Stimulated activated CD4-positive, alpha-beta T cell treated with anti-CD3 and anti-CD28 coated beads, Interleukin-15, amount 100 ng/mL, for 24 hours (primary cell): ENCODE measurements at regions not wholly inside any gene's neighbourhood (a gene's known extent, or its start where the extent isn't known, plus 50 kb on each side); places are given as distances from the start of the nearest gene placed in this dataset.
"Not testable (repeated sequence)": the region's sequence is repeated elsewhere in the genome, so short reads cannot be mapped to it uniquely, and the experiment has no call there.

Source experiments
- DNase-seq: peaks from one replicate; pipeline ENCODE4 v3.0.0-alpha.2; 2020

DNA sequence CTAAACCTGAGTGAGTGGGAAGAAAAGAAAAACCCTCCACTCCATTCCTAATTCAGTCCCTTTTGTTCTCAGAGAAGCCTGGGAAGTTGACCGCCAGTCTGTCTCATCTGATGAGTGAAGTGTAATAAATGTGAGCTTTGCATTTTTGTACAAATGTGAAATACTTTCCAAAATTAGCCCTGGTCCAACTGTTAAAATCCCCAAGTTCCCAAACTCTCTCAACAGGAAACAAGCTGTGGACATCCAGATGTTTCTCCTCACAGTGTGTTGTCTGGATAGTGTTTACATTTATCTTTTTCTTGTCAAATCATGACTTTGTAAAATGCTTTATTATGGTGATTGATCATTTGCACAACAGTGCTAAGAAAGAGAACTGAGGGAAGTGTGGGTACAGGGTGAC is 145.1 kb downstream of the TM2D1 start:
- no peak for DNase-seq

DNA sequence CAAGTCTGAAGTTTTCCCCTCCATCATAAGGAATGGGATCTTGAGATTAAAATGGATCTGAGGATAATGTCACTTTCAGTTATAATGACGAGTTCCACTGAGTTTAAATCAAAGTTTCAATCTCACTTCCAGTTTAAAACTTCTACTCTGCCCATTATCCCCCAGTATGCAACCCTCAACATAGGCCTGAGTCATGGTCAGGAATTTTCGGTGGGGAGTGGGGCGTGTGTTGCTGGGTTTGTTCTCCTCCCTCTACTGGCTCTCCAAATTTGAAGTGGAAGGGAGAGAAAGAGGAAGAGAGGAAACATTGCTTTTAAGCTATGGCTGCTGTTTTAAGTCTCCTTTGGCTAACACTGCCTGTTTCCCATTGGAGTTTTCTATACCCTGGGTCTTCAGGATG is 152.9 kb downstream of the TM2D1 start:
- DNase-seq = no peak

DNA sequence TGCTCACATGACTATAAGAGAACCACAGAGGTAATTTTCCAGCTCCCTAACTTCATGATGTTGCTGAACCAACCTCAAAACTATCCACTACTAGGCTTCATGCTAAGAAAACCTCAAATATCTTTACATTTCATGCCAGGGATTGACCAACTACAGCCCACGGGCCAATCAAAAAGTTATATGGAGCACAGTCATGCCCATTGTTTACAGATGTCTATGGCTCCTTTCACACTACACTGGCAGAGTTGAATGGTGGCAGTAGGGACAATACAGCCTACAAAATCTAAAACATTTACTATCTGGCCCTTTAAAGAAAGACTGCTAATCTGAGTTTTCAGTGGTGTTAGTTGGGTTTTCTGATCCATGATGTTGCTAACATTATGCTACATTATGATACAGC is 154.8 kb downstream of the TM2D1 start:
- no peak for DNase-seq

DNA sequence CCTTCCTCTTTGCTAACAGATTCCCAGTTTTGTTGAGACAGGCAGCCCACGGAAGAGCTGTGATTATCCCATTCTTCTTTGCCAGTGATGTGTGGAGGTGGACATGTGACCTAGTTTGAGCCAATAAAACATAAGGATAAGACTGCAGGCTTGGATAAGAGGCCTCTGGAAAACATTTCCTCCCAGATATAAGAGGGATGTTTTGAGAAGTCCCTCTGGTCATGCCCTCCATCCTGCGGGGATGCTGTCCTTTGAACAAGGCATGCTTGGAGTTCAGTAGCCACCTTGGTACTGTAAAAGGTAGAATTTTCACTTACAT is 155.7 kb downstream of the TM2D1 start:
- no peak for DNase-seq

DNA sequence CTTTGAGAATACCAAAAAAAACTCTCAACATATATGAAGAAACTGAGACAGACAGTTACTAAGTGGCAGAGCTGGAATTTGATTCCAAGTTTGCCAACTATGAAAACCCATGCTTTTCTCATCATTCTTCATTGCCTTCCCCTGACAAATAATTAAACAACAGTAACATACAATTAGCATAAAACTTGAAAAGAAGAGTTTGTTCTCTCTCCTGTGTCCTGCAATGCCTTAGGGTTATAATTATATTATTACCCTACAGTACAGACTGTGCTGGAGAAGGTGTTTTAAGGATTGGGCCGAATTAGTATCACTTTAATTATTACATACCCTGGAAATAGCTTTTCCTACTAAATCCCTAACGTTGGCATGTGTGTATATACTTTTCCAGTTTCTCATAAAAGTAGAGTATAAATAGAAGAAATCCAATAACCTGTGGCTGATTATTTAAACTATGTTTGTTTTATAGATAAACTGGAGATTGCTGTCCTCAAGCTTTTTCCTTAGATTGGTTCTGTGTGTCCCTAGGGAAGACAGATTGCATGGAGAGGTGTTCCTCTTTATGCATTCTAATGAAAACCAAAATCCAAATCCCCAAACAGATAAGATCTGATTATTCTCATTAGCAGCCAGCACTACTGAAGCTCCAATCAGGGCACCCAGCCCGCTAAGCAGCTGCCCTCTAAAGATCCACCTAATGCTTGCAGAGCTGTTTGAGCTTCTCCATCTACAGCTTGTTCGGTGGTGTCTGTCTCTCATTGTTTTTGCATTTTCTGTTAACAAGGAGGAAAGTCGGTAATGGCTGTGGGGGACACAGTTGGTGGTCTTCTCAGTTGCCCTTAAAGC is 156.3 kb downstream of the TM2D1 start:
- DNase-seq = no peak

DNA sequence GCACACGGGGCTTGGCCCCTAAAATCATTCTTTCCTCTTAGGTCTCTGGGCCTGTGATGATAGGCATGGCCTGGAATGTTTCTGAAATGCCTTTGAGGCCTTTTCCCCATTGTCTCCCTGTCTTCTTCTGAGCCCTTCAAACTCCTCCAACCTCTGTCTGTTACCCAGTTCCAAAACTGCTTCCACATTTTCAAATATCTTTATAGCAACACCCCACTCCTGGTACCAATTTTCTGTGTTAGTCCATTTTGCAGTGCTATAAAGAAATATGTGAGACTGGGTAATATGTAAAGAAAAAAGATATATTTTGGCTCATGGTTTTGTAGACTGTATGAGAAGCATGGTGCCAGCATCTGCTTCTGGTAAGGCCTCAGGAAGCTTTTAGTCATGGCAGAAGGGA is 158.8 kb downstream of the TM2D1 start:
- DNase-seq = no peak

DNA sequence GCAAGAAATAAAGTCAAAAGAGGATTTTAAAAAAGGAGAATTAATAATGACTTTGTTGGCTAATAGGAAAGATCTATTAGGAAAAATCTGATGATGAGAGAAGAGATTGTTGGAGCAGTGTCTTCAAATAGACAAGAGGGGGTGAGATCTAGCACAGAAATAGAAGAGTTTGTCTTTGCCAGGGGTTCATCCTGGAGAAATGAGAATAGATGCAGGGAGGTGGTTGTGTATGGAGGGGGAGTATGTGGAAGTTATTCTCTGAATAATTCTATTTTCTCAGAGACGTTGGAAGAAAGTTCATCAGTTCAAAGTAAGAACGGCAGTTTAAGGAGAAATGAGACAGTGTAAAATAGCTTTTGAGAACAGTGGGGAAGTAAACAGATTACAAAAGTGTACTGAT is 161.3 kb downstream of the TM2D1 start:
- no peak for DNase-seq

DNA sequence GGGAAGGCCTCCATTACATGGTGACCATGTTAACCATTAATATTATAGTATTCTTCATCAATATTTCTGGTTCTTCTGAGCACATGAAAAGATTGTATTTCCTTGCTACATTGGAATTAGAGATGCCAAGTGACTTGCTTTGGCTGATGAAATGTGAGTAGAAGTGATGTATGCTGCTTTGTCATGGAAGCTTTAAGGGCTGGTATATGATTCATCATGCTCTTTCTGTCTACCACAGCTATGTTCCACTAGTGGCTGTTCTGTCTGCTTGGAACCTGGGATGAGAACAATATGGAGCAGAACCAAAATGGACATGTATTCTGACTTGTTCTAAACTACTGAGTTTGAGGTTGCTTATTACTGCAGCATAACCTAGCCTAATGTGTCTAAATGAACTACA is 163.3 kb downstream of the TM2D1 start:
- no peak for DNase-seq

DNA sequence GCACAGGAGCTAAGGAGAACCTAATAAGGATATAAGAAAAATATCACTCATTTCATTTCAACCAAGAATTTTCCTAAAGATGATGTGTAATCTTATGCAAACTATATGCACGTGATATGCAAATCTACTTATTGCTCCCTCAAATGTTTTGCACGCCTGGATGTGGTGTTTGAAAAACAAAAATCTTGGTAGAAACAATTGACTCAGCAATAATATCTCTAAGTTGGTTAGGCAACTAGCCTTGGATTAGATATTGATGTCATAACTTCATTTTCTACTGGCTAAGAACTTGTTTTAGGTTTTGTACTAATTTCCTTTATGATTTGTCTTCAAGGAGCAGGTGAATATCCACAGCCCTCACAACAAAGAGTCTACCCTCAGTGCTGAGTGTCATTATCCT is 164.6 kb downstream of the TM2D1 start:
- DNase-seq = no peak

DNA sequence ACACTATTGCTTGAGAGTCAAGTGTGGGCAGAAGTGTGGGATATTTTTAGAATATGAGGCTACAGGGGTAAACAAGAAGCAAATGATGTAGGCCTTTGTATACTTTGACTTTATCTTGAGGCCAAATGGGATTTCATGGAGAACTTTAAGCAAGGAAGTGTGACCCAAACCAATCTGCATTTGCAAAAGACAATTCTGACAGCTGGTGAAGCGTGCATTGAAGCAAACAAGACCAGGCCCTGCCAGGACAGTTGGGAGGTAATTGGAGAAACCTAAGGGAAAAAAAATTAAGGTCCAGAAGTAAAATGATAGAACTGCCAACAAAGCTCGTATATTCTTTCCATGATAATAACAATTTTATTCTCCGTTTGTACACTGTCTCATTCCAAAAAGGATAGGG is 168.3 kb downstream of the TM2D1 start:
- no peak for DNase-seq

DNA sequence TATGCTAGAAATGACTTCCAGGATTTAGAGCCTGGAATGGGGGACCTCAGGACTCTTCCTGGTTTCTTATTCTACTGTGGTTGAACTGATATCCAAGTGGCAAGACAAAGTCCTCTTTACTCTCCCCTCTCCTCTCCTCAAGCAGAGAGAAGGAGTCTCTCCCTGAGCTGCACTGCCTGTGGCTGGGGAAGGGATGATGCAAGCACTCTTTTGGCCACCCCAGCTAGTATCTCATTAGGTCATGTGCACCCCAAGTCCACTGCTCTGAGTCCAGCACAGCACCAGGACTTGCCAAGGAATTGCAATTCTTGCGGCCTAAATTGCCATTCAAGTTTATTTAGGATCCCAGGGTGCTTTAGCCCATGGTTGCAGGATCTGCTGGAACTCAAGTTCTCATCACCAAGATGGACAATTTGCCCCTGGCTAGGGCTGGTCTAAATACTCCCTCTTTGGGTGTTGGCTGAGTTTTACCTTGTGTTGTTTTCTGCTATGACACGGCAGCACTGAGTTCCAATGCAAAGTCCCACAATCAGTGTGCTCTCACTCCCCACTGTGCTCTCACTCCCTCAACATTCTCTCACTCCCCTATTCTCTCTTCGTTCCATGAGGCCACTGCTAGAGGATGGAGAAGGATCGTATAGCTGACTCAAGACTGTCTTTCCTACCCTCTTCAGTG is 172.2 kb downstream of the TM2D1 start:
- no peak for DNase-seq

DNA sequence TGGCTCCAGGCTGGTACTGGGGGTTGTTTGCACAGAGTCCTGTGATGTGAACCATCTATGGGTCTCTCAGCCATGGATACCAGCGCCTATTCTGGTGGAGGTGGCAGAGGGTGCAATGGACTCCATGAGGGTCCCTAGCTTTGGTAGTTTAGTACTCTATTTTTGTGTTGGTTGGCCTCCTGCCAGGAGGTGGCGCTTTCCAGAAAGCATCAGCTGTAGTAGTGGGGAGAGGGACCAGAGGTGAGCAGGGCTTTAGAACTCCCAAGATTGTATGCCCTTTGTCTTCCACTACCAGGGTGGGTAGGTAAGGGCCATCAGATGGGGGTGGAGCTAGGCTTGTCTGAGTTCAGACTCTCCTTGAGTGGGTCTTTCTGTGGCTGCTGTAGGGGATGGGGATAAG is 177.6 kb downstream of the TM2D1 start:
- peak; percentile 35 for DNase-seq

DNA sequence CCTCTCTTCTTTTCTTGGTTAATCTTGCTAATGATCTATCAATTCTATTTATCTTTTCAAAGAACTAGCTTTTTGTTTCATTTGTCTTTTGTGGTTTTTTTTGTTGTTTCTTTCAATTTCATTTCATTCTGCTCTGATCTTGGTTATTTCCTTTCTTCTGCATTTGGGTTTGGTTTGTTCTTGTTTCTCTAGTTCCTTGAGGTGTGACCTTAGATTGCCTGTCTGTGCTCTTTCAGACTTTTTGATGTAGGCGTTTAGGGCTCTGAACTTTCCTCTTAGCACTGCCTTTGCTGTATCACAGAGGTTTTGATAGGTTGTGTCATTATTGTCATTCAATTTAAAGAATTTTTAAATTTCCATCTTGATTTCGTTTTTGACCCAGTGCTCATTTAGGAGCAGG is 180.1 kb downstream of the TM2D1 start:
- not testable (repeated sequence) for DNase-seq

DNA sequence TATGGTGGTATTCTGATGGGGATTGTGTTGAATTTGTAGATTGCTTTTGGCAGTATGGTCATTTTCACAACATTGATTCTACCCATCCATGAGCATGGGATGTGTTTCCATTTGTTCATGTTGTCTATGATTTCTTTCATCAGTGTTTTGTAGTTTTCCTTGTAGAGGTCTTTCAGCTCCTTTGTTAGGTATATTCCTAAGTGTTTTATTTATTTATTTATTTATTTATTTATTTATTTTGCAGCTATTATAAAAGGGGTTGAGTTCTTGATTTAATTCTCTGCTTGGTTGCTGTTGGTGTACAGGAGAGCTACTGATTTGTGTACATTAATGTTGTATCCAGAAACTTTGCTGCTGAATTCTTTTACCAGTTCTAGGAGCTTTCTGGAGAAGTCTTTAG is 181.4 kb downstream of the TM2D1 start:
- DNase-seq = not testable (repeated sequence)

DNA sequence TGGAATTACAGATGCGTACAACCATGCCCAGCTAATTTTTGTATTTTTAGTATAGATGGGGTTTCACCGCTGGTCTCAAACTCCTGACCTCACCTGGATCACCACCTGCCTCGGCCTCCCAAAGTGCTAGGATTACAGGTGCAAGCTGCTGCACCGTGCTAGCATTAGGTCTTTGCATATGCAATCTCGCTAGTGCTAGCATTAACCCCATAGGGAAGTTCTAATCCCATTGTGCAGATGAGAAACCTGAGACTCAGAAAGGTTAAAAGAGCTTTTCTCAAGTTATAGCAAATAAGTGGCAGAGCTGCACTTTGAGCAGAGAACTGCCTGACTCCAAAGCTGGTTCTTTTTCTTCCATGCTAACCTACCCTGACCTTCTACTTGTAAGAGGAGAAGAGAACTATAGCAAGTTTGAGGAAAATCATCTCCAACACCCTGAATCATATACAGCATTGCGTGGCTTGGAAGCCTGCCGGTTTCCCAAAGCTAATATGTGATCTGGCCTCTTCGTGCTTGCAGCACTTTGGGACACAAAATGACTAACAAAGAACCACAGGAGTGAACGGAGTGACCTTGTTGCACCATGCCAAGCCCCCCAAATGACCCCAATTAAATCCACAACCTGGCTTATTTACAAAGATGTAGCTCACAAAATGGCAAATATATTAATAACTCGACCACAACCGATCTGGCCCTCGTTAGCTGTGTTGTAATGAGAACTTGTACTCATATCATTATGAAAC is 185.1 kb downstream of the TM2D1 start:
- no peak for DNase-seq

DNA sequence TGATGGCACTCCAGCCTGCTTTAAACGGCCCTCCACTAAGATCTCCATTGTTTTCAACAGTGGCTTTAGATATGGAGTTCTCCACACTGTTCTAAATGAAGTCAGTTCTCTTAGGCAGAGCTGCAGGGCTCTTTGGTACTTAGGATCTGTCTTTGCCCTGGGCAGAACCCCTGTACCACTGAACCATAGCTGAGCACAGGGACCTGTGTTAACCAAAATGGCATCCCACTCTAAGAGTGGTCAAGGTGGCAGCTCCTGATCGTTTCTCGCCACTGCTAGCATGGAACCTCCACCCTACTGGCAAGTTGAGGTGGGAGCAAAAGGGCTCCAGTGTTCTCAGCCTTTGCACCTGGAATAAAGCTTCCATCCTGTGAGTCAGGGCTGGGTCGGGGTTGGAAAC is 186.7 kb downstream of the TM2D1 start:
- DNase-seq = no peak

DNA sequence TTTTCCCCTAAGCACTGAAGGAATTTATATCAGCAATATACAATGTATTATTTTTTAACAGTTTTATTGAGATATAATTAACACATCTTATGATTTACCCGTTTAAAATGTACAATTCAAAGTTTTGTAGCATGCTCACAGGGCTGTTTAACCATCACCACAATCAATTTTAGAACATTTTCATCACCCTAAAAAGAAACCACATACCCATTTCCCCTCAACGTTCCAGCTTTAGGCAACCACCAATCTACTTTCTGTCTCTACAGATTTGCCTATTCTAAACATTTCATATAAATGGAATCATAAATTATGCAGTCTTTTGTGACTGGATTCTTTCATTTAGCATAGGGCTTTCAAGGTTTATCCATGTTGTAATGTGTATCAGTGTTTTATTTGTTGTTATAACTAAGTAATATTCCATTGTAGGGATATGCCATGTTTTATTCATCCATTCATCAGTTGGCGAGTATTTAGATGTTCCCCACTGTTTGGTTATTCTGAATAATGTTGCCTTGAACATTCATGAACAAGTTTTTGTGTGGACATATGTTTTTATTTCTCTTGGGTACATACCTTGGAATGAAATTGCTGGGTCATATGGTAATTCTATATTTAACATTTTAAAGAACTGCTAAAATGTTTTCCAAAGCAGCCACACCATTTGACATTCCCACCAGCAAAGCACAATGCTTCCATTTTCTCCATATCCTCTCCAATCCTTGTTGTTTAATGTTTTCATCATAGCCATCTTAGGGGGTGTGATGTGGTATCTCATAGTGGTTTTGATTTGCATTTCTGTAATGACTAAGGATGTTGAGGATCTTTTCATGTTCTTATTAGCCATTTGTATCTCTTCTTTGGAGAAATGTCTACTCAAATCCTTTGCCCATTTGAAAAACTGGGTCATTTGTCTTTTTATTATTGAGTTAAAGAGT is 188.5 kb downstream of the TM2D1 start:
- DNase-seq = no peak

DNA sequence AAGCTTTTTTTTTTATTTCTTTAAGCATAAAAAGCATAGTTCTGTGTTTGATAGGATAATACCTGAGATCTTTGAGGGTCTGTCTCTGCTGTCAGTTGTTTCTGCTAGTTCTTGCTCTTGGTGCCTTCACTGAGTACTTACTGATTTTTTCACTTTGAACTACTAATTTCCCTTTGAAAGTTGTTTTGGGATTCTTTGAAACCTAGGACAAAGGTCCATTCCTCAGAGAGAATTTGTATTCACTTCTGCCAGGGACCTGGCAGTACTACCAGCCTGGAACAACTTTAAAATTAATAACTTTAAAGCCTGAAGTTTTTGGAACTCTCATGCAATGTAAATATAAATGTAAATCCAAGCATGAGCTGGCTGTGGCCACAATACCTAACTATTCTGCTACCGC is 190.1 kb downstream of the TM2D1 start:
- DNase-seq = no peak

DNA sequence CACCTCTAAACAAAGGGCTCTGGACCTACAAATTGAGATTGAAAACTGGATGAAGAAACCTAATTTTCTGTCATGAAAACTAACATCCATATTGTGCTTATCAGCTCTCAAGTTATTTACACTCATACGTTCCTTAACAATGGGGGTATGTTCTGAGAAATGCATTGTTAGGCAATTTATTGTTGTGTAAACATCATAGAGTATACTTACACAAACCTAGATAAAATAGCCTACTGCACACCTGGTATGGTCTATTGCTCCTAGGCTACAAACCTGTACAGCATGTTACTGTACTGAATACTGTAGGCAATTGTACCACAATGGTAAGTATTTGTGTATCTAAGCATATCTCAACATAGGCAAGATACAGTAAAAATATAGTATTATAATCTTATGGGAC is 191.4 kb downstream of the TM2D1 start:
- no peak for DNase-seq

DNA sequence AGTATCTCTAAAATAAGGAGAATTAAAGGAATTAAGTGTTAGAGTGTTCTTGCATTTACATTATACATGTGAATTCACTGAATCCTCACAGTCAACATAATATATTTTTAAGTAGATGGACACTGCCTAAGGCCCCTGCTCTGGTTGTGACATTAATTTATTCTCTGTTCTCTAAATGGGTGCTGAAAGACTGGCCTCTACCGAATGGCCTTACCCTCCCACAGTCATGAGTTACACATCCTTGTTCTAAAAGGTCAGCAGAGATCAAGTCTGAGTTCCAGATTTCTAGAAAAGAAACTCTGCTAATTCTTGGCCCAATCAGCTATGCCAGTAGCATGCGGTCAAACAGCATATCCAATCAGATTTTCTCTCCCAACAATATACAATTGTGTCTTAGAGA is 193.2 kb downstream of the TM2D1 start:
- DNase-seq = no peak

DNA sequence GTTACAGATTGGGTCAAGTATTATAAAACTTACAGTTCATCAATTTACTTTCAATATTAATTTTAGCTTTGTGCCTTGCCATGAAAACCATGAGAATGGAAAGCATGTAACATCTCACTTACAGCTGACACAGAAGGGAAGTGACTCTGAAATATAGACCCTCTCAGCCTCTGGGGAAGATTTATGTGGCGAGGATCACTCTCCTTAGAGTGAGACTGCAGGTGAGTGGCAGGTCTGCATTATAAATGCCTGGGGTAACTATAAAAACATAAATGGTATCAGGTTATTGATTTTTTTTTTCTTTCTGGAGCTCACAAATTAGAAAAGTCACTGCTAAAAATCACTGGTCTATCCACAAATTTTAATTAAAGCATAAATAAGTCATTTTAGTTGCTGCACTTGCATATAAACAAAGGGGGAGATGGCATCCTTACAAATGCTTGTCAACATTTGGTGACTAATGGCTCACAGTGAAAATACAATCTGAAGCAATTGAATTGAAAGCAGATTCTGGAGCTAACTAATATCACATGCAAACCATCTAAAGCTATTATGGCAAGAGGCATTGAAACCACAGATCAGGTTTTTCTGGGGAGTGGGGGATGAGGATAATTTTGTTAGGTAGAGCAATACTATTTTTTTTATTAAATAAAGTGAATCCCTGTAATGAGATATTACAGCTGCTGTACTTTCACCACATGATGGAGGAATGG is 200.9 kb downstream of the TM2D1 start:
- no peak for DNase-seq

DNA sequence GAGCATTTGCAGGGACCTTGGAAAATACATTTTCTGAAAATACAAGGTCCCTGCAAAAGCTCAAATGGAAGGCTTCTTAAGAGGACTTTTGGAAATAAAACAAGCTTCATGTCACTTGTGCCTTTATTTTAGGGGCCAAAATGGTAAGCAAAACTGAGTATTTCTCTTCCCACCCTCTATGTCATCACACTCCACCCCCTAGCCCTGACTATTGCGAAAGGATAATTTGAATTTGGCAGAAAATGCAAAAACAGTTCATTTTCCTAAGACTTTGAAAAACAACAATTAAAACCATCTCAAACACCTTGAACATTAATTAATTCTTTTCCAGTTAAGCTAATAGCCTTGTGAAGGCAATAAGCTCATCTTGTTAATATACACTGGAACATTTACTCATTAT is 201.7 kb downstream of the TM2D1 start:
- DNase-seq = no peak
